ENCODE measurements at regions not wholly inside any gene's neighbourhood (a gene's known extent, or its start where the extent isn't known, plus 50 kb on each side); places are given as distances from the start of the nearest gene placed in this dataset.

- H3K4me2 ChIP-seq, result peak overlapping the region in 2 of 11 experiments; percentile 16 to 25; a peak in 2 of 22 replicates
These were observed 399.3 kb downstream of the CADM1 start for GRCh38 chr11:115104851-115105453.

GRCh38 chr11:115111066-115111465 is 393.1 kb downstream of the CADM1 start:
- no peak overlapping the region for H3K4me3 ChIP-seq
- TF ChIP-seq Cebpa-rat (IDR thresholded peaks at IDR 0.05), result no peak
- H4K20me1 ChIP-seq, result no peaks in the 10 kb centered on the region
- no peaks in the 10 kb centered on the region for H3K4me1 ChIP-seq
- H3K27me3 ChIP-seq, result no peaks in the 10 kb centered on the region
- no peaks in the 10 kb centered on the region for H3K36me3 ChIP-seq
- H3K9ac ChIP-seq, result no peak overlapping the region
- no peak overlapping the region for H3K27ac ChIP-seq
- no peaks in the 10 kb centered on the region for H3K9me3 ChIP-seq (replicated peaks in 1 of 11)
- H3K4me2 ChIP-seq, result no peak overlapping the region

More at GRCh38 chr11:115104851-115105453, 399.3 kb downstream of the CADM1 start:
- no peaks in the 10 kb centered on the region for H3K9me3 ChIP-seq (replicated peaks in 1 of 11)
- H3K4me3 ChIP-seq, result no peak overlapping the region
- H3K36me3 ChIP-seq, result no peaks in the 10 kb centered on the region
- H3K4me1 ChIP-seq, result peaks cover 0 to 10% (median 0%) of the 10 kb centered on the region in 10 experiments; a peak in 6 of 20 replicates
- no peak overlapping the region for H3K27ac ChIP-seq
- H4K20me1 ChIP-seq, result no peaks in the 10 kb centered on the region
- TF ChIP-seq Cebpa-rat (IDR thresholded peaks at IDR 0.05), result no peak
- H3K27me3 ChIP-seq, result no peaks in the 10 kb centered on the region
- H3K9ac ChIP-seq, result no peak overlapping the region

GRCh38 chr11:115112754-115113153 is 391.5 kb downstream of the CADM1 start:
- TF ChIP-seq Cebpa-rat (IDR thresholded peaks at IDR 0.05), result no peak
- Histone ChIP-seq H3K9me3 (replicated peaks in 1 of 11) (no peaks in the 10 kb centered on the region), H3K4me1 (no peaks in the 10 kb centered on the region)

DNA sequence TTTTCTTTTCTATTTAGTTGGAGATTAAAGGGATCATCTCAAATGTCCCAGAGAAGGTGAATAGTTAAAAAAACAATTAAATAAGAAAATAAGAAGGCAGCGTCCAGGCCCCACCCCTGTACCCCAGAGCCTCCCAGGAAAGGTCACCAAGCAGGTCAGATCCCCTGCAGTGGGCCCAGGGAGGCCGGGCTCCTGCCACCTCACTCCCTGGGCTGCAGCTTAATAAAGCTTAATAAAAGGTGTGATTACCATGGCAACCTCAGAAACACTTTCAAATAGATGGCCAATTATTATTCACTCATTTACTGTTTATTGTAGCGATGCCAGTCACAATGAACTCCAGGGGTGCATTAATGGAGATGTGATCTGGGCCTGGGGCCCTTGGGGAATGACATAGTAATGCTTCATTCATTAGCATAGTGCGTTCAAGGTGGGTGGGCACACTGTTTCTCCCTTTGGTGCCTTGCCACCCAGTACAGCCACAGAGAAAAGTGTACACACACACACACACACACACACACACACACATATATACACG is 386.2 kb downstream of the CADM1 start:
- Histone ChIP-seq H4K20me1 (no peaks in the 10 kb centered on the region), H3K4me2 (no peak overlapping the region), H3K4me1 (no peaks in the 10 kb centered on the region), H3K9me3 (replicated peaks in 1 of 11) (no peaks in the 10 kb centered on the region), H3K9ac (no peak overlapping the region), H3K27ac (no peak overlapping the region), H3K4me3 (no peak overlapping the region), H3K27me3 (no peaks in the 10 kb centered on the region), H3K36me3 (no peaks in the 10 kb centered on the region)
- TF ChIP-seq Cebpa-rat (IDR thresholded peaks at IDR 0.05), result no peak

More at GRCh38 chr11:115112754-115113153, 391.5 kb downstream of the CADM1 start:
- Histone ChIP-seq H3K4me2 (no peak overlapping the region), H3K27me3 (no peaks in the 10 kb centered on the region), H3K4me3 (no peak overlapping the region), H3K27ac (no peak overlapping the region), H3K9ac (no peak overlapping the region), H3K36me3 (no peaks in the 10 kb centered on the region), H4K20me1 (no peaks in the 10 kb centered on the region)

DNA sequence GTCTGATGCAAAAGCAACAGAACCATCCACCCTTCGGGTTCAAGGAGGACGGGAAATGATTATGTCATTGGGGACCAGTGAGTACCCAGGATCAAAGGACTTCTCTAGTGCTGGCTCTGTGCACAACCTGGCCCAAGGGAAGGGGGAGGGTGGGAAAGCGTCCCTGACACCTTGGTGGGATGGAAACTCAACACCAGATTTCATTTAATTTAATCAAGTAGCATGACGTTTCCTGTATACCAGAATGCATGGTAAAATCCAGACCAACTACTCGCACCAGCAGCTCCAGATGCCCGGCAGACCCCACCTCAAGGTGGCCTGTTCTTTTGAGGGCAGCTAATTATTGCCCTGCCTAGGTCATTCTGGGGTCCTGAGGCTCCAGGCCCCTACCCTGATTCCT is 385.1 kb downstream of the CADM1 start:
- H3K4me1 ChIP-seq, result no peaks in the 10 kb centered on the region
- no peak overlapping the region for H3K27ac ChIP-seq
- H3K4me3 ChIP-seq, result no peak overlapping the region
- TF ChIP-seq Cebpa-rat (IDR thresholded peaks at IDR 0.05), result no peak
- no peaks in the 10 kb centered on the region for H3K27me3 ChIP-seq
- H3K9me3 ChIP-seq (replicated peaks in 1 of 11), result no peaks in the 10 kb centered on the region
- H4K20me1 ChIP-seq, result no peaks in the 10 kb centered on the region
- no peak overlapping the region for H3K4me2 ChIP-seq
- no peaks in the 10 kb centered on the region for H3K36me3 ChIP-seq
- H3K9ac ChIP-seq, result no peak overlapping the region

All from BLaER1 treated with 17β-estradiol and CSF1 and Interleukin-3, amounts not matched to agents 10 nM and 100 nM (cell line).